ENCODE measurements at regions not wholly inside any gene's neighbourhood (a gene's known extent, or its start where the extent isn't known, plus 50 kb on each side); places are given as distances from the start of the nearest gene placed in this dataset.

GRCh38 chr13:107873926-107874325 is 341.4 kb downstream of the LIG4 start:
- Mint-ChIP-seq H3K4me3 (no peak overlapping the region), H3K36me3 (ENCODE audit: low read depth) (no peaks in the 10 kb centered on the region), H3K27me3 (ENCODE audit: insufficient read depth) (peaks cover 5% of the 10 kb centered on the region), H3K4me1 (peaks cover 12% of the 10 kb centered on the region), H3K27ac (no peak overlapping the region), H3K9me3 (no peaks in the 10 kb centered on the region)
- Histone ChIP-seq H3K27ac (ENCODE audit: low read depth, low read length) (no peak overlapping the region), H3K27me3 (ENCODE audit: control insufficient read depth, insufficient read depth, low read length, poor library complexity, severe bottlenecking) (peaks cover 6% of the 10 kb centered on the region), H3K9ac (ENCODE audit: extremely low read depth, low read length, poor library complexity, severe bottlenecking) (no peak overlapping the region), H3K36me3 (ENCODE audit: control insufficient read depth, insufficient read depth, low read length) (no peaks in the 10 kb centered on the region), H3K4me3 (ENCODE audit: low read length) (no peak overlapping the region), H3K9me3 (ENCODE audit: control insufficient read depth, low read length) (no peaks in the 10 kb centered on the region), H3K4me1 (ENCODE audit: control insufficient read depth, insufficient read depth, low read length) (no peaks in the 10 kb centered on the region)
- DNase-seq: no peak
- 91 to 93% methylated on average over 5 of the region's 5 CpGs for WGBS, 2 experiments (ENCODE audit: insufficient coverage in 1 of 2, insufficient read length in 1 of 2)
- no peak for TF ChIP-seq CTCF (conservative IDR thresholded peaks at IDR 0.05)

- H3K9ac ChIP-seq (ENCODE audit: extremely low read depth, low read length, poor library complexity, severe bottlenecking): no peak overlapping the region
- H3K9me3 Mint-ChIP-seq: no peaks in the 10 kb centered on the region
- no peaks in the 10 kb centered on the region for H3K36me3 Mint-ChIP-seq (ENCODE audit: low read depth)
- DNase-seq: no peak
- H3K27me3 Mint-ChIP-seq (ENCODE audit: insufficient read depth): peaks cover 20% of the 10 kb centered on the region
- no peak overlapping the region for H3K27ac Mint-ChIP-seq
- H3K36me3 ChIP-seq (ENCODE audit: control insufficient read depth, insufficient read depth, low read length): no peaks in the 10 kb centered on the region
- H3K27me3 ChIP-seq (ENCODE audit: control insufficient read depth, insufficient read depth, low read length, poor library complexity, severe bottlenecking): peaks cover 31% of the 10 kb centered on the region
- H3K27ac ChIP-seq (ENCODE audit: low read depth, low read length): no peak overlapping the region
- 82 to 90% methylated on average over 3 to 4 of the region's 4 CpGs for WGBS, 2 experiments (ENCODE audit: insufficient coverage in 1 of 2, insufficient read length in 1 of 2)
- peaks cover 4% of the 10 kb centered on the region for H3K4me1 ChIP-seq (ENCODE audit: control insufficient read depth, insufficient read depth, low read length)
- no peaks in the 10 kb centered on the region for H3K9me3 ChIP-seq (ENCODE audit: control insufficient read depth, low read length)
- H3K4me3 ChIP-seq (ENCODE audit: low read length): no peak overlapping the region
- H3K4me3 Mint-ChIP-seq: no peak overlapping the region
- TF ChIP-seq CTCF (conservative IDR thresholded peaks at IDR 0.05): no peak
- peaks cover 16% of the 10 kb centered on the region for H3K4me1 Mint-ChIP-seq
Measured at GRCh38 chr13:107870400-107870799, 344.9 kb downstream of the LIG4 start.

GRCh38 chr13:107867701-107868661 is 347.4 kb downstream of the LIG4 start:
- H3K4me1 ChIP-seq (ENCODE audit: control insufficient read depth, insufficient read depth, low read length): peaks cover 4% of the 10 kb centered on the region
- no peaks in the 10 kb centered on the region for H3K36me3 ChIP-seq (ENCODE audit: control insufficient read depth, insufficient read depth, low read length)
- H3K36me3 Mint-ChIP-seq (ENCODE audit: low read depth): no peaks in the 10 kb centered on the region
- WGBS, 2 experiments (ENCODE audit: insufficient coverage in 1 of 2, insufficient read length in 1 of 2): 0 to 1% methylated on average over 37 to 81 of the region's 81 CpGs
- peak; percentile 89 for DNase-seq
- peak overlapping the region; percentile 81 for H3K4me3 Mint-ChIP-seq
- peak overlapping the region; percentile 85 for H3K4me3 ChIP-seq (ENCODE audit: low read length)
- H3K4me1 Mint-ChIP-seq: peaks cover 20% of the 10 kb centered on the region
- H3K27me3 Mint-ChIP-seq (ENCODE audit: insufficient read depth): peaks cover 30% of the 10 kb centered on the region
- H3K27me3 ChIP-seq (ENCODE audit: control insufficient read depth, insufficient read depth, low read length, poor library complexity, severe bottlenecking): peaks cover 40% of the 10 kb centered on the region
- H3K27ac ChIP-seq (ENCODE audit: low read depth, low read length): no peak overlapping the region
- H3K9ac ChIP-seq (ENCODE audit: extremely low read depth, low read length, poor library complexity, severe bottlenecking): no peak overlapping the region
- peak overlapping the region; percentile 74 for H3K27ac Mint-ChIP-seq
- peak; percentile 80 for TF ChIP-seq CTCF (conservative IDR thresholded peaks at IDR 0.05)
- no peaks in the 10 kb centered on the region for H3K9me3 ChIP-seq (ENCODE audit: control insufficient read depth, low read length)
- H3K9me3 Mint-ChIP-seq: no peaks in the 10 kb centered on the region
